Transverse colon (tissue), 4 donors: ENCODE measurements at regions not wholly inside any gene's neighbourhood (a gene's known extent, or its start where the extent isn't known, plus 50 kb on each side); places are given as distances from the start of the nearest gene placed in this dataset.

Experiments
- CTCF ChIP-seq, 5 experiments: fragments of 200-600 bp in 3 of 5; fragments of 450-650 bp in 2 of 5; sonication (generic) in 3 of 5; IDR thresholded peaks; 1 replicate in 2 of 5; 2 replicates in 3 of 5; pipeline ENCODE4 v1.5.1; 2016 to 2017; ENCODE audit warnings: antibody characterized with exemption in 5 of 5, inconsistent platforms in 3 of 5, mild to moderate bottlenecking in 2 of 5, moderate library complexity in 1 of 5
- POLR2A ChIP-seq: fragments of 450-650 bp; IDR thresholded peaks from one replicate; pipeline ENCODE4 v1.6.1; 2016; ENCODE audit warnings: antibody characterized with exemption, mild to moderate bottlenecking, moderate library complexity
- POLR2AphosphoS5 ChIP-seq, 3 donors: sonication (generic); formaldehyde crosslinking; IDR thresholded peaks; one replicate each; pipeline ENCODE4 v1.6.1; 2016; ENCODE audit warnings: antibody characterized with exemption in 3 of 3

GRCh38 chr16:79969458-79969857, 368.9 kb upstream of the MAF start:
- no peak for TF ChIP-seq POLR2AphosphoS5 (IDR thresholded peaks at IDR 0.05)
- no peak for TF ChIP-seq POLR2A
- TF ChIP-seq CTCF (IDR thresholded peaks at IDR 0.05), result no peak
